Panc1 (cell line): ENCODE measurements at regions not wholly inside any gene's neighbourhood (a gene's known extent, or its start where the extent isn't known, plus 50 kb on each side); places are given as distances from the start of the nearest gene placed in this dataset.

Source experiments
- ATAC-seq: fragments of 200-7000 bp; cut with Tn5 transposase; 2 replicates; pipeline ENCODE4 v1.9.1; 2020; ENCODE audit warnings: mild to moderate bottlenecking, moderate library complexity
- BruUV-seq: library from RNA; stranded (reverse); fragments of 400-500 nt; replicated peaks from 2 replicates; lab custom pipeline; 2021; lab: Mats Ljungman, UMichigan
- CTCF ChIA-PET: fragments of 300-600 bp; sonication (Branson Sonifier 250); formaldehyde crosslinking; loops from one replicate; lab custom pipeline; 2022; ENCODE audit warnings: antibody characterized with exemption; lab: Charles Lee
- POLR2A ChIA-PET: fragments of 300-600 bp; sonication (Branson Sonifier 250); formaldehyde crosslinking; loops from one replicate; lab custom pipeline; 2022; ENCODE audit warnings: antibody characterized with exemption; lab: Charles Lee
- DNase-seq: peaks from one replicate; pipeline ENCODE4 v3.0.0-alpha.2; 2010; ENCODE audit warnings: low read depth, low spot score
- H3K27ac ChIP-seq: 2 replicates; pipeline ENCODE4 v1.5.1; 2011; ENCODE audit warnings: mild to moderate bottlenecking, low read length, inconsistent platforms
- H3K27me3 ChIP-seq: fragments of 200-500 bp; sonication (Bioruptor generic); 2 replicates; pipeline ENCODE4 v1.6.0; 2014; ENCODE audit warnings: low read length, inconsistent platforms; ENCODE audit not compliant: control insufficient read depth, insufficient read depth
- H3K36me3 ChIP-seq: fragments of 200-500 bp; sonication (Bioruptor generic); 2 replicates; pipeline ENCODE4 v1.5.1; 2014; ENCODE audit warnings: inconsistent platforms, mild to moderate bottlenecking, low read length, moderate library complexity; ENCODE audit not compliant: control insufficient read depth, insufficient read depth
- H3K4me1 ChIP-seq: 2 replicates; pipeline ENCODE4 v1.5.1; 2011; ENCODE audit warnings: inconsistent platforms, mild to moderate bottlenecking, low read length, moderate library complexity; ENCODE audit not compliant: control insufficient read depth, insufficient read depth
- H3K4me3 ChIP-seq, 2 experiments: 2 replicates each; pipeline ENCODE4 v1.5.1; 2011 to 2012; ENCODE audit warnings: low read depth in 2 of 2, low read length in 2 of 2, mild to moderate bottlenecking in 2 of 2, inconsistent platforms in 1 of 2, moderate library complexity in 1 of 2
- H3K9me3 ChIP-seq: fragments of 200-500 bp; sonication (Bioruptor generic); 2 replicates; pipeline ENCODE4 v1.5.1; 2014; ENCODE audit warnings: low read depth, mild to moderate bottlenecking, inconsistent platforms, low read length, moderate library complexity; ENCODE audit not compliant: control insufficient read depth, insufficient read depth
- CTCF ChIP-seq: fragments of 450-650 bp; IDR thresholded peaks from 2 replicates; pipeline ENCODE4 v1.5.1; 2017; ENCODE audit warnings: mild to moderate bottlenecking
- POLR2AphosphoS5 ChIP-seq: IDR thresholded peaks from 2 replicates; pipeline ENCODE4 v1.6.1; 2012; ENCODE audit warnings: mild to moderate bottlenecking, low read depth, low read length, moderate library complexity
- REST ChIP-seq, 2 experiments: IDR thresholded peaks; 2 replicates each; pipeline ENCODE4 v1.6.1; 2011 to 2012; ENCODE audit warnings: low read depth in 2 of 2, control low read depth in 1 of 2, low read length in 1 of 2, mild to moderate bottlenecking in 1 of 2, moderate library complexity in 1 of 2; ENCODE audit not compliant: insufficient read depth in 1 of 2
- SIN3A ChIP-seq: IDR thresholded peaks from 2 replicates; pipeline ENCODE4 v1.6.1; 2012; ENCODE audit warnings: low read depth, mild to moderate bottlenecking, low read length, moderate library complexity, borderline replicate concordance; ENCODE audit not compliant: insufficient read depth
- TCF7L2 ChIP-seq: IDR thresholded peaks from 2 replicates; pipeline ENCODE4 v1.6.1; 2011; ENCODE audit warnings: mild to moderate bottlenecking, low read depth, low read length, inconsistent platforms
- in situ Hi-C: cut with HindIII; loops from 2 replicates; pipeline ENCODE4 v1.10.0; 2016; ENCODE audit warnings: low sequenced_read_pairs, low pct_unique_long_range_greater_than_20kb
- intact Hi-C: fragments of 100-400 bp; cut with micrococcal nuclease; formaldehyde crosslinking; loops from one replicate; pipeline ENCODE4 v1.10.0; 2022; ENCODE audit not compliant: unreplicated experiment

- BruUV-seq: no TSS peak
- Histone ChIP-seq H3K36me3 (no peaks in the 10 kb centered on the region), H3K27ac (no peak overlapping the region), H3K4me1 (no peaks in the 10 kb centered on the region), H3K9me3 (no peaks in the 10 kb centered on the region), H3K27me3 (no peaks in the 10 kb centered on the region), H3K4me3 (no peak overlapping the region)
- intact Hi-C loops: no loop called here
- ChIA-PET CTCF (no interaction called here), POLR2A (no interaction called here)
- no peak for DNase-seq
- no peak for ATAC-seq
- TF ChIP-seq CTCF: no peak
- in situ Hi-C loops: no loop called here
Measured at GRCh38 chr5:28561522-28561921, 1523.1 kb upstream of the CDH9 start.

GRCh38 chr5:28558196-28558595 is 1519.8 kb upstream of the CDH9 start:
- in situ Hi-C loops (no loop called here), intact Hi-C loops (no loop called here)
- TF ChIP-seq TCF7L2: no peak
- BruUV-seq: no TSS peak
- no peaks in the 10 kb centered on the region for H3K36me3 ChIP-seq
- H3K27me3 ChIP-seq: no peaks in the 10 kb centered on the region
- DNase-seq (no peak), ATAC-seq (no peak)
- POLR2A ChIA-PET: no interaction called here
- H3K9me3 ChIP-seq: no peaks in the 10 kb centered on the region
- H3K4me1 ChIP-seq: no peaks in the 10 kb centered on the region
- no peak overlapping the region for H3K4me3 ChIP-seq
- no peak overlapping the region for H3K27ac ChIP-seq
- CTCF ChIA-PET: no interaction called here

GRCh38 chr5:28557114-28557513 is 1518.7 kb upstream of the CDH9 start:
- TF ChIP-seq REST (IDR thresholded peaks at IDR 0.05; ENCODE audit: insufficient read depth in 1 of 2, low read depth in 2 of 2, low read length in 1 of 2): no peak
- no peak for TF ChIP-seq SIN3A
- no peak for TF ChIP-seq POLR2AphosphoS5
- no peak for TF ChIP-seq TCF7L2
- no peak for TF ChIP-seq CTCF
- Histone ChIP-seq H3K36me3 (no peaks in the 10 kb centered on the region), H3K4me1 (no peaks in the 10 kb centered on the region), H3K9me3 (no peaks in the 10 kb centered on the region), H3K4me3 (no peak overlapping the region), H3K27ac (no peak overlapping the region), H3K27me3 (no peaks in the 10 kb centered on the region)
- no TSS peak for BruUV-seq
- no peak for DNase-seq
- intact Hi-C loops: no loop called here
- ChIA-PET CTCF (no interaction called here), POLR2A (no interaction called here)
- in situ Hi-C loops: no loop called here
- ATAC-seq: no peak
